ENCODE measurements at regions not wholly inside any gene's neighbourhood (a gene's known extent, or its start where the extent isn't known, plus 50 kb on each side); places are given as distances from the start of the nearest gene placed in this dataset.

DNA sequence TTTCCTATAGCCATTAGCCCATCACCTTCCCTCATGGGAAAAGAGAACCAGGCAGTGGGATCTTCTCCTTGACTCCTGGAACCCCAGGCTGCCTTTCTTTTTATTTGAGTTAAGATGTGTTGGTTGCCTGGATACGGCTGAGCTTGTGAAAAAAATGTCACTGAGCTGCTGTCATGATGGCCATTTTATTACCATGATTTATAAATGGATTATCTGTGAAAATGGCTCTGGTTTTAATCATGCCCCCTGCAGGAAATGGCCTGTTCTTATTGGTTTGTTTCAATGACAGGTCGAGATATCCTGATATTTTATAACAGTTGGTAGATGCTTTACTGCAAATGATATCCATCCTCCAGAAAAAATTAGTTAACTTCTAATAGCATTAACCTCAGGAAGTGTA, 640.4 kb downstream of the CDH11 start (continued):
- TF ChIP-seq REST (IDR thresholded peaks at IDR 0.05; ENCODE audit: low read depth, low read length): no peak

DNA sequence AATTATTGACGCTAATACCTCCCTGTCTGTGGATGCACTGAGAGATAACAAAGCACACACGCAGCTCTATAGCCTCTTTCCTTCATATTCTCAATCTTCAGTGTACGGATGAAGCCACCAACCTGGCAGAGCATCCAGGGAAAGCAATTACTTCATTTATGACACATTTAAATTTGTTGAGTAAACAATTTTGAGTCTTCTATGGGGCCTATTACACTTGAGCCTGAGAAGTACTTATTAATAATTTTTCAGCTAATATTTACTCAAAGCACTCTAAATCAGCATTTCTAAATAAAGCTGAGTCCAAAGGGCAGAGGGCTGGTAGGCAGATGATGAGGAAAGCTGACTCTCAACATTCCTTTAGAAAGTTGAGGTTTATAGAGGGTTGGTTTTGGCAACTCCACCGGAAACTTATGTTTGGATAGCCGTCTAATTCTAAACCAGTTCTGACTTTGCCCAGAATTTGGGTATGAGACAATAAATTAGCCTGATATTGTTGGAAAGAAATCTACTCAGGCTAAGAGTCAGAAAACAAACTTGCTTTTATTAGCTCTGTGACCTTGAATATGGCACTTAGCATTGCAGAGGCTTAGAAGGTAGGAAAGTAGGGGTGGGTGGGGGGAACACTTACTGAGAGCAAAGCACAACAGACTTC, 643.5 kb downstream of the CDH11 start:
- no peaks in the 10 kb centered on the region for H4K20me1 ChIP-seq (ENCODE audit: control insufficient read depth, insufficient read depth)
- no peak overlapping the region for H3K27ac ChIP-seq (ENCODE audit: control insufficient read depth, insufficient read depth)
- no peaks in the 10 kb centered on the region for H3K27me3 ChIP-seq (replicated peaks in 1 of 2; ENCODE audit: control insufficient read depth in 2 of 2, insufficient read depth in 2 of 2, low read length in 1 of 2)
- CTCF ChIA-PET: no interaction called here
- FAIRE-seq: no peak
- H3K4me2 ChIP-seq (ENCODE audit: control insufficient read depth, insufficient read depth): no peak overlapping the region
- in situ Hi-C loops (cut with MboI): no loop called here
- intact Hi-C loops (cut with micrococcal nuclease; ENCODE audit: unreplicated experiment): no loop called here
- no peak overlapping the region for H3K4me3 ChIP-seq
- H3K36me3 ChIP-seq (ENCODE audit: control insufficient read depth in 2 of 2, insufficient read depth in 2 of 2, low read length in 1 of 2): no peaks in the 10 kb centered on the region
- 46% methylated on average over 5 of the region's 5 CpGs for WGBS (ENCODE audit: insufficient coverage, insufficient replicate concordance, low lambda C conversion rate, missing lambda C conversion rate)
- BruUV-seq (replicated peaks): no TSS peak
- no peak for ATAC-seq
- RAD21 ChIA-PET (ENCODE audit: unreplicated experiment): no interaction called here
- no peak overlapping the region for H2AFZ ChIP-seq (ENCODE audit: control insufficient read depth, low read depth, low read length)
- no peaks in the 10 kb centered on the region for H3K4me1 ChIP-seq (ENCODE audit: control insufficient read depth, insufficient read depth, low read length)
- POLR2A ChIA-PET: interaction anchor here (0.6 kb wide), 1 partner anchor 477 kb away, joined by 3 read pairs; no protein-coding TSS in a partner anchor
- no peak for TF ChIP-seq ZBED1 (IDR thresholded peaks at IDR 0.05; ENCODE audit: borderline replicate concordance)
- TF ChIP-seq ZZZ3 (IDR thresholded peaks at IDR 0.05; ENCODE audit: control insufficient read depth, insufficient read length, low read depth): no peak
- TF ChIP-seq SREBF2 (IDR thresholded peaks at IDR 0.05; ENCODE audit: low read length): no peak
- no peak for TF ChIP-seq NR2C2 (IDR thresholded peaks at IDR 0.05; ENCODE audit: borderline replicate concordance, control insufficient read depth, insufficient read length, low read depth)
- TF ChIP-seq CREB1 (IDR thresholded peaks at IDR 0.05; ENCODE audit: low read depth): no peak
- TF ChIP-seq POU2F2 (IDR thresholded peaks at IDR 0.05; ENCODE audit: borderline replicate concordance, low read depth, low read length): no peak
- TF ChIP-seq SMC3 (IDR thresholded peaks at IDR 0.05; ENCODE audit: borderline replicate concordance, low read length): no peak
- no peak for TF ChIP-seq CEBPB (IDR thresholded peaks at IDR 0.05; ENCODE audit: borderline replicate concordance in 1 of 2, low read depth in 2 of 2, low read length in 2 of 2)
- TF ChIP-seq KLF5 (IDR thresholded peaks at IDR 0.05; ENCODE audit: partially characterized antibody): no peak
- no peak for TF ChIP-seq SMAD5 (IDR thresholded peaks at IDR 0.05; ENCODE audit: low read depth)
- no peak for TF ChIP-seq CBX5 (IDR thresholded peaks at IDR 0.05; ENCODE audit: low read depth)
- TF ChIP-seq NFXL1 (IDR thresholded peaks at IDR 0.05; ENCODE audit: borderline replicate concordance): no peak
- no peak for TF ChIP-seq HDAC2 (IDR thresholded peaks at IDR 0.05)
- TF ChIP-seq PML (IDR thresholded peaks at IDR 0.05; ENCODE audit: low read length): no peak
- TF ChIP-seq POLR2A (IDR thresholded peaks at IDR 0.05; ENCODE audit: low read depth, low read length): no peak
- TF ChIP-seq, protein P1, sequence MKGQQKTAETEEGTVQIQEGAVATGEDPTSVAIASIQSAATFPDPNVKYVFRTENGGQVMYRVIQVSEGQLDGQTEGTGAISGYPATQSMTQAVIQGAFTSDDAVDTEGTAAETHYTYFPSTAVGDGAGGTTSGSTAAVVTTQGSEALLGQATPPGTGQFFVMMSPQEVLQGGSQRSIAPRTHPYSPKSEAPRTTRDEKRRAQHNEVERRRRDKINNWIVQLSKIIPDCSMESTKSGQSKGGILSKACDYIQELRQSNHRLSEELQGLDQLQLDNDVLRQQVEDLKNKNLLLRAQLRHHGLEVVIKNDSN (IDR thresholded peaks at IDR 0.05; ENCODE audit: borderline replicate concordance, extremely low read length, insufficient read depth, low read depth, low read length): no peak
- no peak for TF ChIP-seq MTA3 (IDR thresholded peaks at IDR 0.05; ENCODE audit: borderline replicate concordance, low read length)
- no peaks in the 10 kb centered on the region for H3K9me3 ChIP-seq (replicated peaks; ENCODE audit: control insufficient read depth, insufficient read depth, low read length)
- no peaks in the 10 kb centered on the region for H3K79me2 ChIP-seq (ENCODE audit: control insufficient read depth, insufficient read depth, low read length)
- SMC1A ChIA-PET (ENCODE audit: uncharacterized antibody, unreplicated experiment): interaction anchor here (0.6 kb wide), 1 partner anchor 180 kb away, joined by 4 read pairs; no protein-coding TSS in a partner anchor
- DNase-seq (ENCODE audit: low read depth, low spot score): no peak
- no peak overlapping the region for H3K9ac ChIP-seq (ENCODE audit: control insufficient read depth, insufficient read depth, low read length)
